ENCODE measurements at regions not wholly inside any gene's neighbourhood (a gene's known extent, or its start where the extent isn't known, plus 50 kb on each side); places are given as distances from the start of the nearest gene placed in this dataset.

- no peak for DNase-seq
Observed at GRCh38 chr1:165014753-165015152, 341.8 kb downstream of the LMX1A start.

DNA sequence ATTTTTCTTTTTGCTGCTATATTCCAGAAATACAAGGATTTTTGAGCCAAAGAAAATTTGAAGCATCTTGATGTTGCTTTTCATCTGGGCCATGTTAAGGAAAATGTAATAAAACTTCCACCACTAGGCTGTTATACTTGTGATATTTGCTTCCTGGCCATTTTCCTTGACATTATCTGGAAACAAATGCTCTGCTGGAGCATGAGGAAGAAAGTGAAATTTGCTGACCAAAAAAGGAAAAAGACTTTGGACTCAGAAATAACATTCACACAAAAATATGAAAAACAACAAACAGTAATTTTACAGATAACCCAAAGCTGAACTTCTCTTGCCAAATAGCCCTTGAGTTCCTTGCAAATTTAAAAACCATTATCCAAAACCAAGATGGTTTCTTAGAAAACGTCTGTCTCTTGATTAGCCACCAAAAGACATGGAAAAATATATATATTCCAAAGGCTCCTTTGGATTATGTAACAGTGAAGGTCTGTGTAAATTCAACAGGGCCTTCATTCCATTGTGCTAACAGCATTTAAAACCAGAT is 344.5 kb downstream of the LMX1A start:
- DNase-seq: no peak

GRCh38 chr1:165011186-165011585 is 345.3 kb downstream of the LMX1A start:
- no peak for DNase-seq

DNA sequence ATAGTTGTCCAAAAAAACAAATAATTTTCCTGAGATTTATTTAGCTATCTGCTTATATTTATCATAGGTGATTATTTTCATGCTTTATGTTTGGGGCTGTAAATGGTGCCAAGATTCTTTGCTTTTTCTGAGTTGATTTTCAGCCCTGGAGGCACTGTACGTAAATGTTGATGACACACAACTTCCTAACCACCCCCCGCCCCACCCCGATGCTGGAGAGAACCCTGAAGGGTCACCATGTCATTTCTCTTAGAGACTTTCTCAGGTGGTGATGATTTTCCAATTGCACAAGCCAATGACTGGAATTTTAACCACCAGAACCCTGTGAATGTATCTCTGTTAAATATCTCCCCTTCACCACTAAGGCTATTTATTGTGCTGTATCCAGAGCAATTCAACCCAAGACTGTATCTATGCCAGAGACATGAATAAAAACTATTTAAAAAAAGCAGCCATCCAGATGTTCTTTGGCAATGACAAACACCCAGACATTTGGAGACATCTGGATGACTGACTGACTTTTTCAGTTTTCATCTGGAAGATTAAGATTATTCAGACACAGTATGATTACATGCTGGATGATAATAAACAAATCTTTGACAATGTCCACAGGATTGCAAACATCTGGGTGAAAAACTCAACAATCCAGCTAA is 346.0 kb downstream of the LMX1A start:
- DNase-seq: no peak

- DNase-seq: no peak
Observed at GRCh38 chr1:165006831-165007230, 349.7 kb downstream of the LMX1A start.

GRCh38 chr1:164999146-164999545 is 357.4 kb downstream of the LMX1A start:
- DNase-seq: no peak

GRCh38 chr1:164991763-164992314 is 364.7 kb downstream of the LMX1A start:
- DNase-seq: no peak

DNA sequence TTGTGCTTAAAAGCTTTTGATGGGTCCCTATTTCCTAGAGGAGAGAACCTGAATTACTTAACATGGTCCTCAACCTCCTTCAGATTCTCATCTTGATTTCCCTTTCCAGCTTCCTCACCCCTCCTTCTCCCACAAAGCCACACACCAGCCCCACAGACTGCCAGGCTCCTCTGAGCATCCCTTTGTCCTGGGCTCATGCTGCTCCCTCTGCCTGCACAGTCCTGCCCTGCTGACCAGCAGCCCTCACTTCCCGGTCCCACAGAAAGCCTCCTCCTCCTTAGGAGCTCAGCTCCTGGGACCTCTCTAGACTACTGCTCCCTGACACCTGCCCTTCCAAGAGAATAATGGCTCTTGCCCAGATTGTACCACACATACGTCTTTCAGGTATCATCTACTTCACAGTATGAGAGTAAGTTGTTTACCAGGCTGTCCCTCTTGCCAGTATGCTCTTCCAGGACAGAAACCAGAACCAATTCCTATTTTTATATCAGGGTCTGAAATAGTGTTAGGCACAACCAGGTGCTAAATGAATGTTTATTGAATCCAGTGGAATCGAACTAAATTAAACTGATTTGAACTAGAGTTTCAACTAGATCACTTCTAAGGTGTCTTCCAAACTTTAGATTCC is 373.4 kb downstream of the LMX1A start:
- DNase-seq: no peak

GRCh38 chr1:164982545-164982944 is 374.0 kb downstream of the LMX1A start:
- no peak for DNase-seq

DNA sequence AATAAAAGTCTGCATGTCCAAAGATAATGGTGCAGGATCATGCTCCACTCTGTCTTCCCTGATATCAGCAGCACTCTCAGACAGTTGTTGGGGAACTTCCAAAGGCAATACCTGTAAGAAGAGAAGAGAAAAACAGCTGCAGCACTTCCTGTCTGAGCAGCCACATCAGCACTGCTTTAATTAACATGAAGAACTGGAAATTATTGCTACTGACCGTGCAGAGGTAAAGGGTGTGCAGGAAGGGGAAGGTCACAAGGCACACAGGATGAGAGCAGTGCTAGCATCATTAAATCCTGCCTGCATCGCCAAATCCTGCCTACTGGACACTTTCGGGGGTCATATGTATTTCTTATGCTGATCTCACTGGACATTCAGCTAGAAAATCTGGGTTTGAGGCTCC is 379.0 kb downstream of the LMX1A start:
- no peak for DNase-seq

DNA sequence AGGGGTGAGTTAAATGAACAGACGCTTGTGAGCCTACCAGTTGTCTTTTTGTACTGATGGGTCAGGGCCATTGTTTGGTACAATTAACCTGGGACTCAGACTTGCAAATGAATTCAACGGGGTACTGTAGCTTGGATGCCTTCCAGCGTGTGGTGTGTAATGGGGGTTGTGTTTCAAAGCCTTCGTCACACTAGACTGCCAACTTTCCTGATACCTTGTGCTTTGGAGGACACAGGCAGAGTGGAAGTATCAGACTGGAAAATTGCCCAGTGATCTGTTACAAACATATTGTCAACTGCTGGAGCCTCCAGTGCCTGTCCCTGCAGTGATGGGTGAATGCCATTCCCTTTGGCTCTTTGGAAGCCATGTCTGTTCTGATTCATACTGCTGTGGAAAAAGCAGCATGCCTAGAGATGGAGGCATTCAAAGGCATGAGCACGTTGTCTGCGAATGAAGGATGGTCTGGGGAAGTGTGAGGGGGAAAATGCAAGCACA is 384.5 kb downstream of the LMX1A start:
- DNase-seq: no peak

GRCh38 chr1:164971391-164971790 is 385.1 kb downstream of the LMX1A start:
- no peak for DNase-seq

GRCh38 chr1:164969253-164969652 is 387.3 kb downstream of the LMX1A start:
- no peak for DNase-seq

DNA sequence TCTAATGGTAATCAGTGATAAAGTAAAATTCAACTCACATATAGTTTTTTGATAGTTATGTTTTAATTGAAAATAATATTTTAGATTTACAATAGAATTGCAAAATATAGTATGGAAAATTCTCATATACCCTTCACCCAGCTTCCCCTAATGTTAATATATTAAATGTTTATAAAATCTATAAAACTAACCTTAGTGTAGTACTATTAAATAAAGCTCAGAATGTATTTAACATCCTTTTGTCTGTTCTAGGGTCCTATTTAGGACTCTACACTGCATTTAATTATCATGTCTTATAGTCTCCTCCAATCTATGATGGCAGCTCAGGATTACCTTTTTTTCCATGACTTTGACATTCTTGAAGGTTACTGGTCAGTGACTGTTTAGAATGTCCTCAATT is 389.2 kb downstream of the LMX1A start:
- DNase-seq: no peak

DNA sequence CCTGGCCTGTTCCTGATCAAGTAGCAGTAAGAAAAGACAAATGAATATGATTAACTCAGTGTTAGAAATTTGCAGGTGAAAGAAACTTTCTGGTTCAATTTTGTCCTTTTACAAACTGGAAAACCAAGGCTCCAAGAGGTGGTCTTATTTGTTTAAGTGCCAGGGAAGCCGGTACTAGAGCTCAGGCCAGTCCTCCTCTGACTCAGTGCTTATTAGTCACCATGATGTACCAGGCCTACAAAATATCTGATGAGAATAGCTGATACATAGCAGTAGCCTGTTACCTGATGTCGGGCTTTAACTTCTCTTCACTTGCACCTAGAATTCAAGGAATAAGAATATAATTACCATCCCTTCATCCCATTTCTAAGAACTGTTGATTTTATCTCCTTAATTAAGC is 394.8 kb downstream of the LMX1A start:
- no peak for DNase-seq

GRCh38 chr1:164958982-164959768 is 397.3 kb downstream of the LMX1A start:
- no peak for DNase-seq

DNA sequence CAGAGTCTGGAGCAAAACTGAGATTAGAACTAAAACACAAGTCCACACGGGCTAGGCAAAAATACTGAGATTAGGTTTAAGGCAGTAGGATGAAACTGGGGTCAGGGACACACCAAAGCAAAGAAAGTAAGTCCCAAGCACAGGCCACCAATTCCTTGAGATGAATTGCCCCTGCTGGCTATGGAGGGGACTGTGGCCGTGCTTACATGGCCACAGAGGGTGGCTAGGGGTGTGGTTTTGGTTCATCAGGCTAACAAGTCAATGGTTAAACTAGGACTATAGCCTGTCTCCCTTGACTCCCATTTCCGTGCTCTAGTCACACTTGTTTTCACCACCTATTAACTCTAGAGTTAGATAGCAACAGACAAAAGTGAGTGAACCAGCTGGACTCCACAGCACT is 394.8 kb downstream of the PBX1 start:
- DNase-seq: no peak

DNA sequence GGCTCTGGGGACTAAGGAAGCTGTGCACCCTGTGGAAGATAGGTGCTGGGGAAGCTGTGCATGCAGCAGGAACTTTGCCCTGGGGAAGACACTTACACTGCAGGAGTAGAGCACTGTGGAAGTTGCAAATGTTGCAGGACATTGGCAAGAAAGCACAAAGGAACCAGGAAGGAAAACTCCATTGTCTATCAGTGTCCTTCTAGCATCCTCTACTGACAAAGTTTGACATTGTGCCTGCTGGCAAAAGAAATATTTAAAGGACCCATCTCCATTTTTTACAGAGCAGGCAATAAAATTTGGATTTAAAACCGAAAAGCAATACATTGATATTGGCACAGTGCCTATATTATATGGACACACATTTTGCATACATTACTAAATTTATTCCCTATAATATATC is 394.1 kb downstream of the PBX1 start:
- DNase-seq: no peak

GRCh38 chr1:164951508-164951907 is 392.5 kb downstream of the PBX1 start:
- no peak for DNase-seq

GRCh38 chr1:164950541-164950986 is 391.6 kb downstream of the PBX1 start:
- DNase-seq: no peak

DNA sequence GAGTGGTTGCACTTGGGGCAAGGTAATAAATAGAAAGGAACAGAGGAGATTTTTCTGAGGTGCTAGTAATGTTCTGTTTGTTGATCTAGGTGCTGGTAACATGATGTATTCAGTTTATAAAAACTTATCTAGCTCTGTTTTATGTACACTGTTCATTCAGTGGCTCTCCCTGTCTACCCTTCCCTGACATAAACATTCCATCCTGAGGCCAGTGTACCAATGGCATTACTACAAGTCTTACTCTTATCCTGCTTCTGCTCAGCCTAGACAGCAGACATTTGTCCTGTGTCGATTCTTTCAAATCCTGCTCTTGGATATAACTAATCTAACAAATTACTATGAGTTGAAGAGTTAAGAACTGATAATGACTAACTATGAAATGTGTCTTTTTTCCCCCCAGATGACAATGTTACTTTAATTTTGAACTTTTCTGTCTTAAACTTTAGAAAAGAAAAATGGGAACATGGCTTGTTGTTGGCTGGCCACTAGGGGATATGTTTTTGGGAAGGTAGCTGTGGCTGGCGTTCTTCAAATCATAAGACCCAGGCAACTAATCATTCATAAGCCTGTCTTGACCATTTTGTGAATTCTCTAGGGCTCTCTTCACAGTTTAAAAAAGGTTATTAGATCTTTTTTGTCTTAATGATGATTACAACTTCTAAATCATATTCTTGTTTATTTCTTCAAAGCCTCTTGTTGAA is 390.9 kb downstream of the PBX1 start:
- DNase-seq: no peak

- no peak for DNase-seq
Observed at GRCh38 chr1:164948101-164948500, 389.1 kb downstream of the PBX1 start.

DNA sequence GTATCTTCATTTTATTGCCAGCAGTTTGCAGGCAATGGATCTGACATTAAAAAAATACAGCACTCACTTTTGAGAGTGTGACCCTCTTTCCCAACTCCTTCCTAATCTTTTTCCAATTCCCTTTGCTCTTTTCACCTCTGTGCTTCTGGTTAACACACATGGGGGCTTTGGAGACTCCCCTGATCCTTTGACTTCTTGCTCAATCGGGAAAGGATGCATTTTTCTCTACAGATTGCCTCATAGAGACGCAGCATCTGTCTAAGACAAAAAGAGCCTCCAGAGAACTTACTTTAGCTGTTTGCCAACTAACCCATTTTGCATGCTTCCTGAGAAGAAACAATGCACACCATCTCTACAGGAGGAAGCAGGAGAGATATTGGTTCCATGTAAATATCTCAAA is 378.3 kb downstream of the PBX1 start:
- DNase-seq: no peak

All from hematopoietic multipotent progenitor cell treated with erythropoietin and hydrocortisone succinate and interleukin-3 and kit ligand, for 4 days (in vitro differentiated cells).